SJSA1 (cell line): ENCODE measurements at regions not wholly inside any gene's neighbourhood (a gene's known extent, or its start where the extent isn't known, plus 50 kb on each side); places are given as distances from the start of the nearest gene placed in this dataset.
"Not testable (repeated sequence)": the region's sequence is repeated elsewhere in the genome, so short reads cannot be mapped to it uniquely, and the experiment has no call there.

Experiments used
- DNase-seq, 2 experiments: peaks; one replicate each; pipeline ENCODE4 v3.0.0-alpha.2; 2015 to 2020; ENCODE audit warnings: low spot score in 2 of 2, low read depth in 1 of 2
- H3K27ac ChIP-seq: fragments of 250-450 bp; sonication (Bioruptor Pico); 2 replicates; pipeline ENCODE4 v1.5.1; 2020; ENCODE audit warnings: mild to moderate bottlenecking, moderate library complexity
- H3K27me3 ChIP-seq: fragments of 250-450 bp; sonication (Bioruptor Pico); replicated peaks from 2 replicates; pipeline ENCODE4 v1.5.1; 2020; ENCODE audit warnings: mild to moderate bottlenecking, moderate library complexity
- H3K36me3 ChIP-seq: fragments of 250-450 bp; sonication (Bioruptor Pico); 2 replicates; pipeline ENCODE4 v1.5.1; 2020; ENCODE audit warnings: mild to moderate bottlenecking
- H3K4me1 ChIP-seq: fragments of 250-450 bp; sonication (Bioruptor Pico); replicated peaks from 2 replicates; pipeline ENCODE4 v1.6.1; 2021; ENCODE audit warnings: mild to moderate bottlenecking
- H3K4me3 ChIP-seq: fragments of 250-450 bp; sonication (Bioruptor Pico); 2 replicates; pipeline ENCODE4 v1.5.1; 2020; ENCODE audit warnings: mild to moderate bottlenecking
- H3K9me3 ChIP-seq: fragments of 250-450 bp; sonication (Bioruptor Pico); replicated peaks from 2 replicates; pipeline ENCODE4 v1.5.1; 2020; ENCODE audit warnings: mild to moderate bottlenecking

DNA sequence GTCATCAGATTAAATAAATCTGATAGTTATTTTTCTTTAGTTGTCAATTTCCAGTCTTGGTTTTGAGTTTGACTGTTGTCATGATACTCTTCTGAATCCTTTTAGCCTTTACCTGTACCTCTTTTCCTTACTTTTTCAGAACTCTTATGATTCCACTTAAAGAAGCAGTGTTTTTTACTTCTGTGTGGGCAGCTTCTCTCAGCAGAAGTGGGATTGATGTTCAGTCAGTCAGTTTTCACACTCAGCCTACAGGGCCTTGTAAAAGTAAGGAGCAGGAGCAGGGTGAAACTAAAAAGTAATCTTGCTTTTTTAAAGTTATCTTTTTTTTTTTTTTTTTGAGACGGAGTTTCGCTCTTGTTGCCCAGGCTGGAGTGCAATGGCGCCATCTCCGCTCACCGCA is 75.1 kb downstream of the HAUS1 start:
- Histone ChIP-seq H3K27me3 (no peaks in the 10 kb centered on the region), H3K36me3 (peaks cover 7% of the 10 kb centered on the region), H3K4me1 (0 out of 2 replicates have a peak, but pooled peaks cover 3% of the 10 kb centered on the region), H3K9me3 (no peaks in the 10 kb centered on the region), H3K27ac (no peak overlapping the region), H3K4me3 (no peak overlapping the region)
- no peak for DNase-seq

- Histone ChIP-seq H3K4me1 (no peaks in the 10 kb centered on the region), H3K36me3 (0 out of 2 replicates have a peak, but pooled peaks cover 2% of the 10 kb centered on the region), H3K9me3 (no peaks in the 10 kb centered on the region), H3K4me3 (no peak overlapping the region), H3K27me3 (no peaks in the 10 kb centered on the region), H3K27ac (no peak overlapping the region)
- DNase-seq: no peak
These were observed 78.6 kb downstream of the HAUS1 start for GRCh38 chr18:46182633-46183358.

- not testable (repeated sequence) for H3K36me3 ChIP-seq, H3K27ac ChIP-seq, H3K4me3 ChIP-seq, H3K4me1 ChIP-seq, DNase-seq, H3K27me3 ChIP-seq, H3K9me3 ChIP-seq
These were observed 80.1 kb downstream of the HAUS1 start for GRCh38 chr18:46184296-46184695.

- H3K4me1 ChIP-seq: no peaks in the 10 kb centered on the region
- H3K27me3 ChIP-seq: no peaks in the 10 kb centered on the region
- H3K27ac ChIP-seq: no peak overlapping the region
- no peak overlapping the region for H3K4me3 ChIP-seq
- no peaks in the 10 kb centered on the region for H3K9me3 ChIP-seq
- DNase-seq: no peak
- H3K36me3 ChIP-seq: peaks cover 5% of the 10 kb centered on the region; the same call in 1 of the 2 replicates
These were observed 80.5 kb downstream of the HAUS1 start for GRCh38 chr18:46184727-46185126.

- Histone ChIP-seq H3K27ac (no peak overlapping the region), H3K4me1 (peaks cover 15% of the 10 kb centered on the region), H3K9me3 (no peaks in the 10 kb centered on the region), H3K36me3 (peaks cover 3% of the 10 kb centered on the region; the same call in 1 of the 2 replicates), H3K27me3 (no peaks in the 10 kb centered on the region), H3K4me3 (no peak overlapping the region)
- DNase-seq: no peak
These were observed 86.5 kb downstream of the HAUS1 start for GRCh38 chr18:46190667-46191066.

DNA sequence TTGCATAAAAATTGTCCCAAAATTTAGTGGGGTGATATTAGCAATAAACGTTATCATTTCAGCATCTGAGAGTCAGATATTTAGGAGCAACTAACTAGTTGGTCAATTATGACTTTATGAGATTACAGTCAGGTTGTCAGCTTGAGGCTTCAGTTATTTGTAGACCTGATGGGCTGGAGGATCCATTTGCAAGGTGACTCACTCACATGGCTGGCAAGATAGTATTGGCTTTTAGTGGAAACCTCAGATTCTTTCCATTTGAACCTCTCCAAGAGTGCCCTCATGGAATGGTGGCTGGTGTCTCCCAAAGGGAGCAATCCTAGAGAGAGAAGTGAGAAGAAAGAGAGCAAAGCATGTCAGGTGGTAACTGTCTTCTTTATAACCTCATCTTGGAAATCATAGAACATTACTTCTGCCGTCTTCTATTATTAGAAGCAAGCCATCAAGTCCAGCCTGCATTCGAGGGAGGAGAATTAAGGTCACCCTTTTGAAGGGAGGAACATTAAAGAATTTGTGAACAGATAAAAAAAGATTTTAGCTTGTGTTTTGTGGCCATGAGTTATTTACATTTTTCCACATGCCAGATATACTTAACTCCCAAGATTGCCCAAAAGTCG is 92.5 kb downstream of the HAUS1 start:
- no peaks in the 10 kb centered on the region for H3K27me3 ChIP-seq
- peaks cover 11% of the 10 kb centered on the region for H3K36me3 ChIP-seq
- H3K27ac ChIP-seq: no peak overlapping the region
- H3K4me3 ChIP-seq: no peak overlapping the region
- no peaks in the 10 kb centered on the region for H3K9me3 ChIP-seq
- no peak for DNase-seq
- H3K4me1 ChIP-seq: peaks cover 29% of the 10 kb centered on the region

DNA sequence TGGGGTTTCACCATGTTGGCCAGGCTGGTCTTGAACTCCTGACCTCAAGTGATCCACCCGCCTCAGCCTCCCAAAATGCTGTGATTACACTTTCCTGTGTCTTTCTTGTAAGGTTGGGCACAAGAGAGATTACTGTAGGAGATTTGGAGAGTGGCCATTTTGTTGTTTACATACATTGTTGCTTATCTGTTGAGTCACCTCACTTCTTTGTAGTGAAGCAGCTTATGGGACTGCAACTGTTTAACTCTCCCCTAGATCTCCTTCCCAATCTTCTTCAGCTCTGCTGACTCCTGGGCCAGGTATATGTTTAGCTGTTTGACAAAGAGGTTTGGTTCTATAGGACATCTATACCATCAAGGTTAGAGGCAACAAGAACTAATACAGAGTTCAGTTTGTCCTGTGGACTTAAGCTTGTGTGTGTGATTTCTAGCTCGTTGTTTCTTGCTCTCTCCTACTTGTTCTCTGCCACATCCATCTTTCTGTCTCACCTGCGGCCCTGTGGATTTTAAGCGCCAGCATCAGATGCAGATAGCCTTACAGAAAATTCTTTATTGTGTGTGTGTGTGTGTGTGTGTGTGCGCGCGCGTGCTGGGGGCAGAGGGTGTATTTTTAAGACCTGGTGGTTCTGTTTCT is 95.4 kb downstream of the HAUS1 start:
- Histone ChIP-seq H3K27ac (0 out of 2 replicates have a peak overlapping the region, but pooled peaks have one; percentile 0), H3K27me3 (no peaks in the 10 kb centered on the region), H3K4me1 (peaks cover 19% of the 10 kb centered on the region), H3K9me3 (no peaks in the 10 kb centered on the region), H3K4me3 (no peak overlapping the region), H3K36me3 (peaks cover 11% of the 10 kb centered on the region)
- DNase-seq: peak in 1 of 2 experiments; percentile 65

DNA sequence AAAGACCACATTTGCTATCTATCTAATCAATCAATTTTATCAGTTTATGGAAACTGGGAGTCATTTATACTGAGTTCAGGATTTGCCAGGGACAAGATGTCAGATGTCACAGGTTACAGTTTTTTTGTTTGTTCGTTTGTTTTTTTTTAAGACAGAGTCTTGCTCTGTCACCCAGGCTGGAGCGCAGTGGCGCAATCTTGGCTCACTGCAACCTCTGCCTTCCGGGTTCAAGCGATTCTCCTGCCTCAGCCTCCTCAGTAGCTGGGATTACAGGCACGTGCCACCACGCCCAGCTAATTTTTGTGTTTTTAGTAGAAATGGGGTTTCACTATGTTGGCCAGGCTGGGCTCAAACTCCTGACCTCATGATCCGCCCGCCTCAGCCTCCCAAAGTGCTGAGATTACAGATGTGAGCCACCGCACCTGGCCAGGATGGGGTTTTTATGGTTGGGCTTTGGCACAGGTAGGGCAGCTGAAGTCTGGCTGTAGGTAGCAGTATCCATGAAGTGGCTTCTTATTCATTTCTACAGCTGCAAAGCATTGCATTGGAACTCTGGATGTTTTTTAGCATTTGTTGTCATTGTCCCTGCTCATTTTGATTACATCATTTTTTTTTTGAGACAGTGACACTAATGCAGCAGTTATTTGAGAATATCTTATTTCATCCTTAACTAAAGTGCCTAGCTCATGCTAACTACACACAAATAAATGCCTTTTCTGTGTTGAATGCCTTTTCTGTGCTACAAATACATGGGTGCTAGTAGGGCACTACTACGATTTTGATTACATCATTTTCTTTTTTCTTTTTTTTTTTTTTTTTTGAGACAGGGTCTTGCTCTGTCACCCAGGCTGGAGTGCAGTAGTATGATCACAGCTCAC is 96.2 kb downstream of the HAUS1 start:
- Histone ChIP-seq H3K36me3 (peaks cover 11% of the 10 kb centered on the region), H3K4me1 (peaks cover 19% of the 10 kb centered on the region)
- not testable (repeated sequence) for H3K27ac ChIP-seq, DNase-seq, H3K4me3 ChIP-seq, H3K27me3 ChIP-seq, H3K9me3 ChIP-seq

GRCh38 chr18:46204143-46204542 is 100.0 kb downstream of the HAUS1 start:
- no peaks in the 10 kb centered on the region for H3K27me3 ChIP-seq
- peaks cover 15% of the 10 kb centered on the region for H3K4me1 ChIP-seq
- no peak for DNase-seq
- no peak overlapping the region for H3K4me3 ChIP-seq
- no peaks in the 10 kb centered on the region for H3K9me3 ChIP-seq
- H3K27ac ChIP-seq: no peak overlapping the region
- H3K36me3 ChIP-seq: no peaks in the 10 kb centered on the region

- DNase-seq: no peak
- no peak overlapping the region for H3K27ac ChIP-seq
- H3K9me3 ChIP-seq: no peaks in the 10 kb centered on the region
- no peaks in the 10 kb centered on the region for H3K27me3 ChIP-seq
- H3K4me3 ChIP-seq: no peak overlapping the region
- H3K36me3 ChIP-seq: no peaks in the 10 kb centered on the region
- H3K4me1 ChIP-seq: peaks cover 11% of the 10 kb centered on the region; the same call in 1 of the 2 replicates
These were observed 103.8 kb downstream of the HAUS1 start for GRCh38 chr18:46207985-46208384.

- Histone ChIP-seq H3K36me3 (no peaks in the 10 kb centered on the region), H3K4me1 (peaks cover 10% of the 10 kb centered on the region; the same call in 1 of the 2 replicates), H3K4me3 (no peak overlapping the region), H3K27me3 (no peaks in the 10 kb centered on the region), H3K9me3 (no peaks in the 10 kb centered on the region), H3K27ac (no peak overlapping the region)
- no peak for DNase-seq
These were observed 105.0 kb downstream of the HAUS1 start for GRCh38 chr18:46209161-46209560.

- H3K36me3 ChIP-seq: peaks cover 7% of the 10 kb centered on the region; the same call in 1 of the 2 replicates
- H3K27me3 ChIP-seq: no peaks in the 10 kb centered on the region
- H3K4me1 ChIP-seq: 0 out of 2 replicates have a peak, but pooled peaks cover 6% of the 10 kb centered on the region
- H3K27ac ChIP-seq: no peak overlapping the region
- H3K4me3 ChIP-seq: no peak overlapping the region
- no peaks in the 10 kb centered on the region for H3K9me3 ChIP-seq
- DNase-seq: no peak
These were observed 107.6 kb downstream of the HAUS1 start for GRCh38 chr18:46211816-46212215.

DNA sequence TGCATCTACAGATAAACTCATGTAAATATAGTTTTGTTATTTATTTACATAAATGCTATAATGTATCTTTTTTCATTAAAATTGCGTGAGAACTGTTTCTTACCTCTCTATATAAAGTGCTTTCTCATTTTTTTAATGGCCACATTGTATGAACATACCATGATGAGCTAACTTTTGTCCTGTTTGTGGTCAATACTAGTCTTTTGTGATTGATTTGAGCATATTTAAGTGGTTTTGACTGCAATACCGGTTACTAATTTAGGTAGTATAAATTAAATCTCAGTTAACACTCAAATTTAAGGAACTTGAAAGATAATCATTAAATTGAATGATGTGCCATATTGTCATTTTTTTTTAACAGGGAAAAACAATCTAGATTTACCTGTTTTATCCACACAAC is 108.2 kb downstream of the HAUS1 start:
- Histone ChIP-seq H3K27ac (no peak overlapping the region), H3K4me1 (0 out of 2 replicates have a peak, but pooled peaks cover 6% of the 10 kb centered on the region), H3K9me3 (no peaks in the 10 kb centered on the region), H3K27me3 (no peaks in the 10 kb centered on the region), H3K36me3 (peaks cover 7% of the 10 kb centered on the region; the same call in 1 of the 2 replicates), H3K4me3 (no peak overlapping the region)
- DNase-seq: no peak
